22Rv1 (cell line): ENCODE measurements at regions not wholly inside any gene's neighbourhood (a gene's known extent, or its start where the extent isn't known, plus 50 kb on each side); places are given as distances from the start of the nearest gene placed in this dataset.

Source experiments
- H3K27ac ChIP-seq: fragments of 450-650 bp; 2 replicates; pipeline ENCODE4 v1.5.1; 2017
- CTCF ChIP-seq: fragments of 450-650 bp; IDR thresholded peaks from 2 replicates; pipeline ENCODE4 v1.5.1; 2017; ENCODE audit warnings: mild to moderate bottlenecking
- ZFX ChIP-seq: fragments of 450-650 bp; IDR thresholded peaks from 2 replicates; pipeline ENCODE4 v1.6.1; 2017; ENCODE audit warnings: antibody characterized with exemption, borderline replicate concordance

GRCh38 chr14:61619494-61619893 lies 75.8 kb upstream of the HIF1A start:
- TF ChIP-seq ZFX (no peak), CTCF (no peak)
- H3K27ac ChIP-seq: no peak overlapping the region

GRCh38 chr14:61620130-61620946 lies 75.0 kb upstream of the HIF1A start:
- no peak overlapping the region for H3K27ac ChIP-seq

GRCh38 chr14:61621444-61621843 lies 73.9 kb upstream of the HIF1A start:
- TF ChIP-seq CTCF (no peak), ZFX (no peak)
- no peak overlapping the region for H3K27ac ChIP-seq

More at GRCh38 chr14:61620130-61620946, 75.0 kb upstream of the HIF1A start:
- TF ChIP-seq ZFX (no peak), CTCF (no peak)

- no peak for TF ChIP-seq ZFX
- TF ChIP-seq CTCF: no peak
- no peak overlapping the region for H3K27ac ChIP-seq
These were observed 73.3 kb upstream of the HIF1A start for GRCh38 chr14:61622051-61622450.

GRCh38 chr14:61623927-61624326 lies 71.4 kb upstream of the HIF1A start:
- H3K27ac ChIP-seq: no peak overlapping the region
- no peak for TF ChIP-seq ZFX
- no peak for TF ChIP-seq CTCF

GRCh38 chr14:61625165-61625564 lies 70.1 kb upstream of the HIF1A start:
- H3K27ac ChIP-seq: no peak overlapping the region
- TF ChIP-seq ZFX (no peak), CTCF (no peak)

- H3K27ac ChIP-seq: no peak overlapping the region
- TF ChIP-seq ZFX: no peak
- no peak for TF ChIP-seq CTCF
These were observed 67.7 kb upstream of the HIF1A start for GRCh38 chr14:61627612-61628011.
